GM18873 (cell line): ENCODE measurements at regions not wholly inside any gene's neighbourhood (a gene's known extent, or its start where the extent isn't known, plus 50 kb on each side); places are given as distances from the start of the nearest gene placed in this dataset.

Experiments used
- ATAC-seq: cut with Tn5 transposase; IDR thresholded peaks from one replicate; pipeline ENCODE4 v1.9.1; 2021; ENCODE audit warnings: mild to moderate bottlenecking, moderate library complexity, moderate number of reproducible peaks; ENCODE audit not compliant: unreplicated experiment, low FRiP score

- ATAC-seq, result no peak
These were observed 180.7 kb upstream of the DDHD1 start for GRCh38 chr14:53333809-53334208.

GRCh38 chr14:53331921-53332320 is 178.8 kb upstream of the DDHD1 start:
- ATAC-seq, result no peak

GRCh38 chr14:53331247-53331646 is 178.1 kb upstream of the DDHD1 start:
- ATAC-seq, result no peak

- no peak for ATAC-seq
These were observed 177.3 kb upstream of the DDHD1 start for GRCh38 chr14:53330441-53330840.

GRCh38 chr14:53328841-53329240 is 175.7 kb upstream of the DDHD1 start:
- ATAC-seq, result no peak

GRCh38 chr14:53327716-53328115 is 174.6 kb upstream of the DDHD1 start:
- ATAC-seq, result no peak

GRCh38 chr14:53325176-53325806 is 172.2 kb upstream of the DDHD1 start:
- ATAC-seq, result no peak

GRCh38 chr14:53316504-53316903 is 163.4 kb upstream of the DDHD1 start:
- ATAC-seq, result no peak

- ATAC-seq, result peak; percentile 96
These were observed 157.3 kb upstream of the DDHD1 start for GRCh38 chr14:53310412-53310811.

- no peak for ATAC-seq
These were observed 153.8 kb upstream of the DDHD1 start for GRCh38 chr14:53306911-53307310.

- no peak for ATAC-seq
These were observed 153.2 kb upstream of the DDHD1 start for GRCh38 chr14:53306267-53306721.

GRCh38 chr14:53304726-53305381 is 151.7 kb upstream of the DDHD1 start:
- ATAC-seq, result no peak

- no peak for ATAC-seq
These were observed 143.0 kb upstream of the DDHD1 start for GRCh38 chr14:53295985-53296582.

GRCh38 chr14:53295372-53295771 is 142.2 kb upstream of the DDHD1 start:
- no peak for ATAC-seq

GRCh38 chr14:53286301-53286700 is 133.2 kb upstream of the DDHD1 start:
- no peak for ATAC-seq

- ATAC-seq, result no peak
These were observed 132.7 kb upstream of the DDHD1 start for GRCh38 chr14:53285821-53286220.

- no peak for ATAC-seq
These were observed 131.9 kb upstream of the DDHD1 start for GRCh38 chr14:53285064-53285463.

- no peak for ATAC-seq
These were observed 125.7 kb upstream of the DDHD1 start for GRCh38 chr14:53278602-53279506.

GRCh38 chr14:53273671-53274072 is 120.5 kb upstream of the DDHD1 start:
- ATAC-seq, result no peak

GRCh38 chr14:53265025-53265424 is 111.9 kb upstream of the DDHD1 start:
- ATAC-seq, result no peak

GRCh38 chr14:53260928-53261327 is 107.8 kb upstream of the DDHD1 start:
- ATAC-seq, result no peak
